ENCODE measurements at regions not wholly inside any gene's neighbourhood (a gene's known extent, or its start where the extent isn't known, plus 50 kb on each side); places are given as distances from the start of the nearest gene placed in this dataset.

DNA sequence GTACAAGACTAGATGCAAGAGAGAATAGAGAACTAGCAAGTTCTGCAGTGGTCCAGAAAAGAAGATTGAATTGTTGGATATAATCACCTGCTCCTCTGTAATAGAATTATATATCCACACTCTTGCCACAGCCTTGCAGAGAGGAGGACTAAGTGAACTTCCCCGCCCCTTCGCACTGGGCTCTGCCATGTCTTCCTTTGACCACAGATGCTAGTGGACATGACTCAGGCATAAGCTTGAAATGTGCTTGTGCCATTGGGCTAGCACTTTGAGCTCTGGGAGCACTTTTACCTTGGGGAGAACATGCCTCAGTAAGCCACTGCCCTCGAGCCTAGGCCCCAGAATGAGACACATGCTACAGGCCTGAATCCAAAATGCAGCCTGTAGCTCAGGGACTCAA, 113.5 kb upstream of the RASA1 start:
- Histone ChIP-seq H3K9me3 (ENCODE audit: control insufficient read depth, low read length) (no peaks in the 10 kb centered on the region), H3K4me3 (ENCODE audit: extremely low read depth, insufficient read depth, low read length, poor library complexity, severe bottlenecking) (no peak overlapping the region), H3K36me3 (ENCODE audit: control insufficient read depth, insufficient read depth, low read length) (no peaks in the 10 kb centered on the region), H3K4me1 (ENCODE audit: control insufficient read depth, insufficient read depth, low read length, poor library complexity, severe bottlenecking) (peaks cover 18% of the 10 kb centered on the region), H3K27ac (ENCODE audit: low read depth, low read length, severe bottlenecking) (no peak overlapping the region)
- WGBS, 2 experiments (ENCODE audit: insufficient coverage in 2 of 2), result 93% methylated on average over 2 to 3 of the region's 3 CpGs

GRCh38 chr5:87155106-87155505, 112.6 kb upstream of the RASA1 start:
- H3K4me3 ChIP-seq (ENCODE audit: extremely low read depth, insufficient read depth, low read length, poor library complexity, severe bottlenecking), result no peak overlapping the region
- WGBS, 2 experiments (ENCODE audit: insufficient coverage in 2 of 2), result 90 to 94% methylated on average over 2 to 4 of the region's 4 CpGs
- peaks cover 18% of the 10 kb centered on the region for H3K4me1 ChIP-seq (ENCODE audit: control insufficient read depth, insufficient read depth, low read length, poor library complexity, severe bottlenecking)
- H3K9me3 ChIP-seq (ENCODE audit: control insufficient read depth, low read length), result no peaks in the 10 kb centered on the region
- H3K36me3 ChIP-seq (ENCODE audit: control insufficient read depth, insufficient read depth, low read length), result no peaks in the 10 kb centered on the region
- H3K27ac ChIP-seq (ENCODE audit: low read depth, low read length, severe bottlenecking), result no peak overlapping the region

GRCh38 chr5:87156631-87157030, 111.1 kb upstream of the RASA1 start:
- no CpG with 5 or more reads among the region's 2 CpGs for WGBS, 2 experiments (ENCODE audit: insufficient coverage in 2 of 2)
- Histone ChIP-seq H3K4me3 (ENCODE audit: extremely low read depth, insufficient read depth, low read length, poor library complexity, severe bottlenecking) (no peak overlapping the region), H3K36me3 (ENCODE audit: control insufficient read depth, insufficient read depth, low read length) (no peaks in the 10 kb centered on the region), H3K4me1 (ENCODE audit: control insufficient read depth, insufficient read depth, low read length, poor library complexity, severe bottlenecking) (peaks cover 10% of the 10 kb centered on the region), H3K27ac (ENCODE audit: low read depth, low read length, severe bottlenecking) (no peak overlapping the region), H3K9me3 (ENCODE audit: control insufficient read depth, low read length) (no peaks in the 10 kb centered on the region)

DNA sequence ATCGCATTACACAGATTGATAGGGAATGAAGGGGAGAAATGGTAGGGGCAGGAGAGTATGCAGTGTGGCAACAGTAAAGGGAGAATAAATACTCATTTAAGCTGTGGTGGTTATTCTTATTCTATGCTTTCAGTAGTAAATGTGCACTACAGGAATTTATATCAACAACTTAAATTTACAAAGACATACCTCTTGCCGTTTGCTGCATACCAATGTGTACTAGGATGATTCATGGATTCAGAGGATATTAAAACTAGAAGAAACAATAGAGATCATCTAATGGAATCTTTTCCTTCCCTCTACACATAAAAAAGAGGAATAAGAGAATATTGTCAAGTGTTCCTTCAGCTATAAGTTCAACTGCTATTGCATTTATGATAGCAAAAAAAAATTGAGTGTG, 103.3 kb upstream of the RASA1 start:
- H3K4me3 ChIP-seq (ENCODE audit: extremely low read depth, insufficient read depth, low read length, poor library complexity, severe bottlenecking), result no peak overlapping the region
- 60% methylated on average over 1 of the region's 2 CpGs; no CpG with 5 or more reads in 1 of the 2 experiments for WGBS, 2 experiments (ENCODE audit: insufficient coverage in 2 of 2)
- no peaks in the 10 kb centered on the region for H3K36me3 ChIP-seq (ENCODE audit: control insufficient read depth, insufficient read depth, low read length)
- H3K27ac ChIP-seq (ENCODE audit: low read depth, low read length, severe bottlenecking), result no peak overlapping the region
- H3K4me1 ChIP-seq (ENCODE audit: control insufficient read depth, insufficient read depth, low read length, poor library complexity, severe bottlenecking), result no peaks in the 10 kb centered on the region
- H3K9me3 ChIP-seq (ENCODE audit: control insufficient read depth, low read length), result no peaks in the 10 kb centered on the region

- no peaks in the 10 kb centered on the region for H3K9me3 ChIP-seq (ENCODE audit: control insufficient read depth, low read length)
- H3K4me1 ChIP-seq (ENCODE audit: control insufficient read depth, insufficient read depth, low read length, poor library complexity, severe bottlenecking), result no peaks in the 10 kb centered on the region
- no peaks in the 10 kb centered on the region for H3K36me3 ChIP-seq (ENCODE audit: control insufficient read depth, insufficient read depth, low read length)
- H3K27ac ChIP-seq (ENCODE audit: low read depth, low read length, severe bottlenecking), result no peak overlapping the region
- 83 to 96% methylated on average over 5 to 6 of the region's 8 CpGs for WGBS, 2 experiments (ENCODE audit: insufficient coverage in 2 of 2)
- no peak overlapping the region for H3K4me3 ChIP-seq (ENCODE audit: extremely low read depth, insufficient read depth, low read length, poor library complexity, severe bottlenecking)
Observed at GRCh38 chr5:87169300-87169991, 98.2 kb upstream of the RASA1 start.

DNA sequence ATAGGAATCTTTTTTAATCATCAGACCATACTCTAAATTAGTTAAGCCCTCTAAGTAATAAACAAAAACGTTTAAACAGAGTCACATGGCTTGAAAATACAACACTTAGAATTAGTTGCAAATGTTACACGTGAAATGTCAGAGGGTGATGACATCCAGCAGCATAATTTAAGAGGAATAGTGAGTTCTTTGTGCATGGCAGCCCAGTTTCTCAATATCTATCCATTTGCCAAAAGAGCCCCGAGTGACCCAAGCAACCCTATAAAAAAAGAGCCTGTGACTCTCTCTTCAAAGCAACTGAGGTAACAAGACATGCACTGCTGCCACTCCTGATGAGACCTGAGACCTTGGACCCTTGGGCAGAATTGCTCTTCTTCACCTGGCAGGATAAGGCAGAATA, 96.9 kb upstream of the RASA1 start:
- H3K27ac ChIP-seq (ENCODE audit: low read depth, low read length, severe bottlenecking), result no peak overlapping the region
- H3K9me3 ChIP-seq (ENCODE audit: control insufficient read depth, low read length), result no peaks in the 10 kb centered on the region
- no peaks in the 10 kb centered on the region for H3K4me1 ChIP-seq (ENCODE audit: control insufficient read depth, insufficient read depth, low read length, poor library complexity, severe bottlenecking)
- H3K4me3 ChIP-seq (ENCODE audit: extremely low read depth, insufficient read depth, low read length, poor library complexity, severe bottlenecking), result no peak overlapping the region
- WGBS, 2 experiments (ENCODE audit: insufficient coverage in 2 of 2), result 80% methylated on average over 1 of the region's 3 CpGs; no CpG with 5 or more reads in 1 of the 2 experiments
- H3K36me3 ChIP-seq (ENCODE audit: control insufficient read depth, insufficient read depth, low read length), result no peaks in the 10 kb centered on the region

- Histone ChIP-seq H3K4me3 (ENCODE audit: extremely low read depth, insufficient read depth, low read length, poor library complexity, severe bottlenecking) (no peak overlapping the region), H3K9me3 (ENCODE audit: control insufficient read depth, low read length) (no peaks in the 10 kb centered on the region), H3K36me3 (ENCODE audit: control insufficient read depth, insufficient read depth, low read length) (no peaks in the 10 kb centered on the region), H3K27ac (ENCODE audit: low read depth, low read length, severe bottlenecking) (no peak overlapping the region), H3K4me1 (ENCODE audit: control insufficient read depth, insufficient read depth, low read length, poor library complexity, severe bottlenecking) (no peaks in the 10 kb centered on the region)
- WGBS, 2 experiments (ENCODE audit: insufficient coverage in 2 of 2), result 71 to 83% methylated on average over 1 to 2 of the region's 4 CpGs
Observed at GRCh38 chr5:87182649-87183048, 85.0 kb upstream of the RASA1 start.

DNA sequence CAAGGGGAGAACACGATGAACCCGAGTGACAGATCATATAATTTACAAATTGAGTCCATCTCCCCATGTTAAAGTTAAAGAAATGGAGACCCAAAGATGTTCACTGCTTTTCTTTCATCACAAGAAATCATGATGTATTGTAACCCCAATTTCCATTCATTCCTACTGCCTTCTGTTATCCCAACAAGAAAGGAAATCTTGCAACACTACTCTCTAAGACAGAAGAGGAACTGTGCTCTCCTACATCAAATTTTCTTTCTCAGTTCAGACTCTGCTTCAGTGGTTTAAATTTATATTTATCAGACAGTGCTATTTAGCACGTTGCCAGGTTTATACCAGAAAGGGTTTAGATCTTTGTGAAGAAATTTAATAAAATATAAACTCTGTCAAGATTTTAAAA, 83.8 kb upstream of the RASA1 start:
- Histone ChIP-seq H3K27ac (ENCODE audit: low read depth, low read length, severe bottlenecking) (no peak overlapping the region), H3K36me3 (ENCODE audit: control insufficient read depth, insufficient read depth, low read length) (no peaks in the 10 kb centered on the region), H3K4me3 (ENCODE audit: extremely low read depth, insufficient read depth, low read length, poor library complexity, severe bottlenecking) (no peak overlapping the region), H3K4me1 (ENCODE audit: control insufficient read depth, insufficient read depth, low read length, poor library complexity, severe bottlenecking) (no peaks in the 10 kb centered on the region), H3K9me3 (ENCODE audit: control insufficient read depth, low read length) (no peaks in the 10 kb centered on the region)
- 89% methylated on average over 2 of the region's 3 CpGs; no CpG with 5 or more reads in 1 of the 2 experiments for WGBS, 2 experiments (ENCODE audit: insufficient coverage in 2 of 2)

DNA sequence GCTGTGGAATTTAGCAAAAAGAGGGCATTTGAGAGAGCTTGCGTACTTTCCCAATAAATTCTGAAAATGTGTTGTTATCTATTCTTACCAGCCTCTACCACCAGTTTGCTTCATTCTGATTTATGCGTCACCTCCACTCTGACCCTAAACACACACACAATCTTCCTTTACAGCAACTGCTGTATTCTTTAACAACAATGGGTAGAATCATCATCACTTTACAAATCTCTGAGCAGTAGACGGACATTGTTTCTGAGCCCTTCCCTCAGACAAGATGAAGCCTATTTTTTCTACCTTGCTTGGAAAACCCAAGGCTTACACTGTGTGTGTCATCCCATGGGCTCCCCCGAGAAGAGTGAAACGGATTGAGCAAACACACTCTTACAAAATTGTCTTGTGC, 83.1 kb upstream of the RASA1 start:
- Histone ChIP-seq H3K4me3 (ENCODE audit: extremely low read depth, insufficient read depth, low read length, poor library complexity, severe bottlenecking) (no peak overlapping the region), H3K36me3 (ENCODE audit: control insufficient read depth, insufficient read depth, low read length) (no peaks in the 10 kb centered on the region), H3K4me1 (ENCODE audit: control insufficient read depth, insufficient read depth, low read length, poor library complexity, severe bottlenecking) (no peaks in the 10 kb centered on the region), H3K9me3 (ENCODE audit: control insufficient read depth, low read length) (no peaks in the 10 kb centered on the region), H3K27ac (ENCODE audit: low read depth, low read length, severe bottlenecking) (no peak overlapping the region)
- 93 to 100% methylated on average over 2 to 3 of the region's 5 CpGs for WGBS, 2 experiments (ENCODE audit: insufficient coverage in 2 of 2)

GRCh38 chr5:87185838-87186237, 81.8 kb upstream of the RASA1 start:
- H3K4me3 ChIP-seq (ENCODE audit: extremely low read depth, insufficient read depth, low read length, poor library complexity, severe bottlenecking), result no peak overlapping the region
- no peaks in the 10 kb centered on the region for H3K4me1 ChIP-seq (ENCODE audit: control insufficient read depth, insufficient read depth, low read length, poor library complexity, severe bottlenecking)
- H3K36me3 ChIP-seq (ENCODE audit: control insufficient read depth, insufficient read depth, low read length), result no peaks in the 10 kb centered on the region
- WGBS, 2 experiments (ENCODE audit: insufficient coverage in 2 of 2), result 70 to 78% methylated on average over 2 of the region's 3 CpGs
- no peak overlapping the region for H3K27ac ChIP-seq (ENCODE audit: low read depth, low read length, severe bottlenecking)
- no peaks in the 10 kb centered on the region for H3K9me3 ChIP-seq (ENCODE audit: control insufficient read depth, low read length)

DNA sequence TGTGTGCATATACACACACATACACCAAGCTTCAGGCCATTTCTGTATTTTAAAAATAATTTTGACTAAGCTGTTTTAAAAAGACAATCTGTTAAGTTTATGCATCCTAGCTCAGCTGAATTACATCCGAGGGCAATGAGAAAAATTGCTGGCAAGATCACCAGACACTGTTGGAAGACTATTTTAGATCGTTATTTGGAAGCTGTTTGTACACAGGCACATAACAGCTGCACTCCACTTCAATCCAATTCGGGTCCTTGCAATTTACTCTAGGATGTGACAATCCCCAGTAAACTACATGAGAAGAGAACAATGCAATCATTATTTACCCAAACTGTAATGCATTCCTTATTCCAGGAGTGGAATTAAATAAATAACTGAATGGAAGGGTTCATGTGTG, 79.3 kb upstream of the RASA1 start:
- Histone ChIP-seq H3K4me1 (ENCODE audit: control insufficient read depth, insufficient read depth, low read length, poor library complexity, severe bottlenecking) (no peaks in the 10 kb centered on the region), H3K9me3 (ENCODE audit: control insufficient read depth, low read length) (no peaks in the 10 kb centered on the region), H3K27ac (ENCODE audit: low read depth, low read length, severe bottlenecking) (no peak overlapping the region), H3K36me3 (ENCODE audit: control insufficient read depth, insufficient read depth, low read length) (no peaks in the 10 kb centered on the region), H3K4me3 (ENCODE audit: extremely low read depth, insufficient read depth, low read length, poor library complexity, severe bottlenecking) (no peak overlapping the region)
- WGBS, 2 experiments (ENCODE audit: insufficient coverage in 2 of 2), result 85 to 88% methylated on average over 2 to 3 of the region's 3 CpGs

Measured in mesodermal cell (in vitro differentiated cells).